ENCODE measurements at regions not wholly inside any gene's neighbourhood (a gene's known extent, or its start where the extent isn't known, plus 50 kb on each side); places are given as distances from the start of the nearest gene placed in this dataset.

- Histone ChIP-seq H3K4me1 (no peaks in the 10 kb centered on the region), H3K27me3 (no peaks in the 10 kb centered on the region), H3K9me3 (peaks cover 0 to 5% of the 10 kb centered on the region in 2 donors), H3K4me3 (no peak overlapping the region), H3K36me3 (no peaks in the 10 kb centered on the region), H3K27ac (no peak overlapping the region)
- no peak for DNase-seq (ENCODE audit: low spot score in 2 of 2)
- no peak for TF ChIP-seq CTCF (IDR thresholded peaks at IDR 0.05)
- intact Hi-C loops (cut with DNase I), result no loop called here
Observed at GRCh38 chr18:10232062-10232461, 222.4 kb upstream of the APCDD1 start.

GRCh38 chr18:10233082-10233875, 221.2 kb upstream of the APCDD1 start:
- Histone ChIP-seq H3K27me3 (no peaks in the 10 kb centered on the region), H3K4me1 (no peaks in the 10 kb centered on the region), H3K9me3 (peaks cover 0 to 5% of the 10 kb centered on the region in 2 donors), H3K27ac (no peak overlapping the region), H3K36me3 (no peaks in the 10 kb centered on the region), H3K4me3 (no peak overlapping the region)
- intact Hi-C loops (cut with DNase I), result no loop called here
- DNase-seq (ENCODE audit: low spot score in 2 of 2), result no peak
- TF ChIP-seq CTCF (IDR thresholded peaks at IDR 0.05), result no peak

GRCh38 chr18:10234281-10234680, 220.2 kb upstream of the APCDD1 start:
- H3K4me1 ChIP-seq, result peaks cover 0 to 6% of the 10 kb centered on the region in 2 donors
- no peak overlapping the region for H3K27ac ChIP-seq
- H3K36me3 ChIP-seq, result no peaks in the 10 kb centered on the region
- H3K27me3 ChIP-seq, result no peaks in the 10 kb centered on the region
- no peak for TF ChIP-seq CTCF (IDR thresholded peaks at IDR 0.05)
- DNase-seq (ENCODE audit: low spot score in 2 of 2), result no peak
- H3K4me3 ChIP-seq, result no peak overlapping the region
- peaks cover 0 to 5% of the 10 kb centered on the region in 2 donors for H3K9me3 ChIP-seq
- intact Hi-C loops (cut with DNase I), result no loop called here

GRCh38 chr18:10234912-10235660, 219.3 kb upstream of the APCDD1 start:
- Histone ChIP-seq H3K27ac (no peak overlapping the region), H3K9me3 (peaks cover 0 to 2% of the 10 kb centered on the region in 2 donors), H3K27me3 (no peaks in the 10 kb centered on the region), H3K4me3 (no peak overlapping the region), H3K4me1 (peaks cover 0 to 11% of the 10 kb centered on the region in 2 donors), H3K36me3 (no peaks in the 10 kb centered on the region)
- intact Hi-C loops (cut with DNase I), result no loop called here
- DNase-seq (ENCODE audit: low spot score in 2 of 2), result no peak
- no peak for TF ChIP-seq CTCF (IDR thresholded peaks at IDR 0.05)

- TF ChIP-seq CTCF (IDR thresholded peaks at IDR 0.05), result no peak
- peaks cover 0 to 11% of the 10 kb centered on the region in 2 donors for H3K4me1 ChIP-seq
- no peaks in the 10 kb centered on the region for H3K36me3 ChIP-seq
- H3K27me3 ChIP-seq, result no peaks in the 10 kb centered on the region
- intact Hi-C loops (cut with DNase I), result no loop called here
- no peak for DNase-seq (ENCODE audit: low spot score in 2 of 2)
- no peak overlapping the region for H3K4me3 ChIP-seq
- no peak overlapping the region for H3K27ac ChIP-seq
- no peaks in the 10 kb centered on the region for H3K9me3 ChIP-seq
Observed at GRCh38 chr18:10235661-10235952, 218.8 kb upstream of the APCDD1 start.
